GM12891 (cell line): ENCODE measurements at regions not wholly inside any gene's neighbourhood (a gene's known extent, or its start where the extent isn't known, plus 50 kb on each side); places are given as distances from the start of the nearest gene placed in this dataset.

ENCODE experiments used
- DNase-seq: peaks from one replicate; pipeline ENCODE4 v3.0.0; 2011; ENCODE audit warnings: low spot score; ENCODE audit not compliant: insufficient read length
- FAIRE-seq: peaks from 2 replicates; lab custom pipeline; 2011; peaks lifted over from hg19 to GRCh38; lab: Jason Lieb, UNC
- PAX5 ChIP-seq: IDR thresholded peaks from 2 replicates; pipeline ENCODE4 v1.6.1; 2011; ENCODE audit warnings: low read length, moderate library complexity, mild to moderate bottlenecking; ENCODE audit not compliant: insufficient read depth, severe bottlenecking
- POLR2A ChIP-seq: IDR thresholded peaks from 2 replicates; pipeline ENCODE4 v1.6.1; 2011; ENCODE audit warnings: low read depth, low read length, control low read depth
- POLR2AphosphoS5 ChIP-seq: IDR thresholded peaks from 2 replicates; pipeline ENCODE4 v1.6.1; 2011; ENCODE audit warnings: low read depth, low read length, control low read depth
- POU2F2 ChIP-seq: IDR thresholded peaks from 2 replicates; pipeline ENCODE4 v1.6.1; 2011; ENCODE audit warnings: low read depth, mild to moderate bottlenecking, control low read depth, low read length, moderate library complexity
- SPI1 ChIP-seq: IDR thresholded peaks from 2 replicates; pipeline ENCODE4 v1.6.1; 2011; ENCODE audit warnings: low read depth, low read length, control low read depth
- TAF1 ChIP-seq: IDR thresholded peaks from 2 replicates; pipeline ENCODE4 v1.6.1; 2011; ENCODE audit warnings: low read depth, low read length, control low read depth

DNA sequence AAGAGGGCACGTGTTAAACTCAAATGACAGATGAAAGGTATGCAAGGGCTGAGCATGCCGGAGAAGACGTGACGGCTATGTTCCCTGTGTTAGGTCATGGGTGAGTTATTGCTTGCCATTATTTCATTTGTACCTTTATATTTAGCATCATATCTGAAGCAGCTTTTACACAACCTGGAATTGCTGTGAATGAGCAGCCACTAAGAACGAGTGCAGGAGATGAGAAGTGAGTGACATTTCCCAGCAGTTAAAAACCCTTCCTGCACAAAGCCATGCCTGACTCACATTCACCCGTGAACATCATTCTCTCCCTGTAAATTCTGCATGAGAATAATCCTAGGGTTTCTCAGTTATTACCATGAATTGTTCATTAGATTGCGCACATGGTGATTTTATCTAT is 433.2 kb upstream of the ZFP42 start:
- DNase-seq: no peak
- FAIRE-seq: no peak
- TF ChIP-seq SPI1 (no peak), POLR2A (no peak), TAF1 (no peak), POLR2AphosphoS5 (no peak), PAX5 (no peak), POU2F2 (no peak)

DNA sequence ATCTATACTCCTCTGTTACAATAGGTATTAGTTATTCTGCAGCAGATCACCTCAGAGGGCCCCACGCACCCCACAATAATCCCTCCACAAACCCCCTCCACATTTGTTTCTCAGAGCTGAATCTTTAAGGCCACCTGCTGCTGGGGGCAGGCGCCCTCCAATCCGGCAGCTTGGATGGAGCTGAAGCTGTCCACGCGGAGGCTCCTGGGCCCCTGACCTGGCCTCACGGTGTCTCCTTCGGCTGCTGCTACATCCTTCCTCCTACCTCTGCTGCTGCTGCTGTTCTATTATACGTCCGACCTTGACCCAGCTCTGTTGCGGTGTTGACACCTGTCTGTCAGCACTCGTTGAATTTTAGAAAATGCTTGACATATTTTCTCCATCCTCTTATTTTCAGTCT is 430.2 kb upstream of the ZFP42 start:
- FAIRE-seq: no peak
- no peak for TF ChIP-seq SPI1
- DNase-seq: no peak

DNA sequence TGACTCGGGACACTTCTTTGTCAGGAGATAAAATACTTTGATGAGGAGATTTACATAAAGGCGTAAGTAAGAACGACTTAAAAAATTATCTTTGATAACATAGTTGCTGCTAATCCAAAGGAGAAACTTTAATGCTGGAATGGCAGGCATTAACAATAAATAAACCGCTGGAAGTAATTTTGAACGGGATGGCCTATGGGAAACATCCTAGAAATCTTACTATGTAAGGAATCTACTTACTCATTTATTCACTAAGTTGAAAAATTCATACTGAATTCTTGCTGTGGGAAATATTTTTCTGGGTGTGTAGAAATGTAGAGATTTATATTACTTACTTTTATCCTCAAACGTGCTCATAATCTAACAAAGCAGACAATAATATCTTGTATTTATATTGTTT is 425.7 kb upstream of the ZFP42 start:
- FAIRE-seq (no peak), DNase-seq (no peak)
- no peak for TF ChIP-seq POLR2A
- TF ChIP-seq SPI1: no peak
- no peak for TF ChIP-seq POLR2AphosphoS5
- no peak for TF ChIP-seq POU2F2
- no peak for TF ChIP-seq PAX5
- no peak for TF ChIP-seq TAF1

DNA sequence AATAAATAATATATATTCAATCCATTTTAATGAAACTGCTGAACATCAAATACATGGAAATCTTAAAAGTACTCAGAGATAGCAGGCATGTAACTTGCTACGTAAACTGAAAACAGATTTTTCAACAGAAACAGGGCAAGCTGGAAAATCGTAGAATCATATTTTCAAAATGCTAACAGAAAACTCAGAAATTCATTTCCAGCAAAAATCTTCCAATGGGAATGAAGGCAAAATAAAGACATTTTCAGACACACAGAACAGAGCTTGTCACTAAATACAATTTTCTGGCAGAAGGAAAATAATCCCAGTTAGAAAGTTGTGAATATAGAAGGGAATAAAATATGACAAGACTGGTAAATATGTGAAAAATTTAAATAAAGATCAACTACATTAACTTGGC is 419.9 kb upstream of the ZFP42 start:
- FAIRE-seq: no peak
- no peak for TF ChIP-seq TAF1
- TF ChIP-seq POLR2AphosphoS5: no peak
- no peak for TF ChIP-seq POLR2A
- no peak for DNase-seq

DNA sequence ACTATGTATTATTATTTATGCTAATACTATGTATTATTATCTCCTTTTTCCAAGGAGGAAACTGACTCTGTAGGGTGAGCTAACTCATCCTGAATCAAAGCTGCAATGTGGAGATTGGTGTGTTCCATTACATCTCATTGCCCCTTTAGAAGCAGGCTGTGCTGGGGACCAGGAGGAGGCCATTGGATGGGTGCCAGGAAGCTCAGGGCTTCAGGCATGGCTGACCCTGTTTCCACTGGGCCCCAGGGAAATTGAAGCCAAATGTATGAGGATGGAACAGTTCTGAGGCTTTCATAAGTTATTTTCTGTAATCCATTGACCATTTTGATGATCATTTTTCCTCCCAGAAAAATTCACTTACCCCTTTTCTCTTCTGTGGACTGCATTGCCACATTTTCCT is 418.8 kb upstream of the ZFP42 start:
- no peak for FAIRE-seq
- DNase-seq: no peak

DNA sequence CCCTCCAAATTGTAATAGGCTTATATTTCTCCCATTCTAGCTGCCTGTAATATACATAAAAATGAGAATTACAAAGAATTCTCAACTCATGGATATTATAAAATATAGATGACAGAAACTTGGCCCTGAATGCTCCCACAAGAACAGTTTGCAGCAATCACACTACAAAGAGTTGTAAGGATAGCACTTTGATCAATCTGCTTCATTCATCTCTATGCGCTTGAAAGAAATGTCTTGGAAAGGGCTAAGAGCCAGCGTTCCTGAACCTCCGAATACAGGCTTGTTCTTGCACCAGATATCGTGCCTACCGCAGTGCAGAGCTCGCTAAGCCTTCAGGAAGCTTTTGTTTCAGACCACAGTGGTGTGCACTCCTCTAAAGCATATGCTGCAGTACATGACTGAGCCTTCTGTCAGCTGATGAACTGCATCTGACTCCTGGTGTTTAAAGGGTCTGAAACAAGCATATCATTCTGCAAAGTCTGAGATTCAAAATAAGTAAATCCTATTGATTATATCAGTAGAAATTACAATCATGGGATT is 417.6 kb upstream of the ZFP42 start:
- no peak for TF ChIP-seq POLR2A
- DNase-seq: no peak
- no peak for FAIRE-seq

More for the DNA sequence above, 418.8 kb upstream of the ZFP42 start:
- TF ChIP-seq POLR2A (no peak), TAF1 (no peak), POU2F2 (no peak), PAX5 (no peak), POLR2AphosphoS5 (no peak), SPI1 (no peak)

DNA sequence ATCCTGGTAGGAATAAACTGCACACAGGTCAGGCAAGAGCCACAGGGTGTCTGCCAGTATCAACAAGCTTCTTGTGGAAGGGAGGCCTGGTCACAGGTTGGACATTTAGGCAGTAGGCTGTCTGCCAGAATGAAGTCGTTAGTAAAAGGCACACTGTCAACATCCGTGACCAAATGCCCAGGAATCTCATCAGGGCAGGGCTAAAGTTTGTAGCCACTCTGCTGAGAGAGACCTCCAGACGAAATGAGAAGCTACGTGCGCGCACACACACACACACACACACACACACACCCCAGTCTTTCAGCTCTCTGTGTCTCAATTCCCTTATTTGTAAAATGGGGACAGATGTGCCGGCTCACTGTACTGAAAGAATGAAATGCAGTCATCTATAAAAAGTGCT is 408.7 kb upstream of the ZFP42 start:
- DNase-seq (no peak), FAIRE-seq (no peak)
- TF ChIP-seq POLR2A (no peak), SPI1 (no peak), POLR2AphosphoS5 (no peak)

DNA sequence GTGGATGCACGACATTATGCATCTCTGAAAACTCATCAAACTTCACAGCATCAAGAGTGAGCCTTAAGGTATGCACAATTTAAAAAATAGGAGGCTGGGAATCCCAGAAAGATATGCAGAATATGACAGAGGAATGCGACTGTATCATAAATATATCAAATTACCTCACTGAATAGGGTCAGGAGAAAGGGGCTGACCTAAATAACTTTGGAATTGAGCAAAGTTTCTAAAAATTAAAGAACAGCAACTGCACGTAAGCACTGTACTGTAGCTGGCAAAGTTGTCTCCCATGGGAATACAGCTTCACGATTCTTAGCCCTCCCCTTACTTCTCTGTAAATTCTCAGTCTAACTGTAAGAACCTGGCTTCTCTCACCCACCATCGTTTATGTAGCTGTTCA is 397.4 kb upstream of the ZFP42 start:
- TF ChIP-seq TAF1 (no peak), POLR2A (no peak), POLR2AphosphoS5 (no peak), POU2F2 (no peak)

DNA sequence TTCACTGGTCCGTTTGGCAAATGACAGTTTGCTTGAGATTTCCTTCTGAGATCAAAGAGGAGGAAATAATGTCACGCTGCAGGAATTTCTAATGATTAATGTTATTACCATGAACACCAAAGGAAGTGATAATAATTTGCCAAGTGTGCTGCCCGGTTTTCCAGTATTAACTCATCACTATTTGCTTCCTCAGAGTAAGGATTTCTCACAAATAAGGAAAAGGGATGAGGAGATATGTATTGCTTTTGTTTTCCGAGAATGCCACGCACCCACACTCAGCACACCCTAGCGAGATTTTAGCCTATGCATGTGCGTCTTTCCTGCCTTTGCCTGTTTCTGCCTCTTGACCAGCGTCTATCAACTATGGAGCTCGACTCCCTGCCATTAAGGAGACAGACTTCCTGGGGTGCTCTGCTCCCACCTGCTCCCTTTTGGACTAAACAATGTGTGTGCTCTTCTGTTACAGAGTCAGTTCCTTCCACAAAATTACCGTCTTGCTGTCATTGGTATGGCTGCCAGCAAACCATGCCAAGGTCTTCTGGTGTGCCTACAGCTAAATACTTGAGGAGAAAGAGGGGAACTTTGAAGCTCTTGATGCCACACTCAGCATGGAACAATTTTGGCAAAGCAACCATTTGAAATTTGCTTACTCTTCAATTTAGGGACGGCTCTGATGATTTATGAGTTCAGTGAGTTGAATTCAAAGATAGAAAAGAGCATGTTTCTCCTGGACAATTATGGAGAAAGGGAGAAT is 393.1 kb upstream of the ZFP42 start:
- FAIRE-seq (no peak), DNase-seq (no peak)
- TF ChIP-seq POU2F2: no peak
- TF ChIP-seq PAX5: no peak
- no peak for TF ChIP-seq TAF1
- no peak for TF ChIP-seq POLR2A
- TF ChIP-seq SPI1: no peak
- no peak for TF ChIP-seq POLR2AphosphoS5

More for the DNA sequence above, 397.4 kb upstream of the ZFP42 start:
- FAIRE-seq (no peak), DNase-seq (no peak)

DNA sequence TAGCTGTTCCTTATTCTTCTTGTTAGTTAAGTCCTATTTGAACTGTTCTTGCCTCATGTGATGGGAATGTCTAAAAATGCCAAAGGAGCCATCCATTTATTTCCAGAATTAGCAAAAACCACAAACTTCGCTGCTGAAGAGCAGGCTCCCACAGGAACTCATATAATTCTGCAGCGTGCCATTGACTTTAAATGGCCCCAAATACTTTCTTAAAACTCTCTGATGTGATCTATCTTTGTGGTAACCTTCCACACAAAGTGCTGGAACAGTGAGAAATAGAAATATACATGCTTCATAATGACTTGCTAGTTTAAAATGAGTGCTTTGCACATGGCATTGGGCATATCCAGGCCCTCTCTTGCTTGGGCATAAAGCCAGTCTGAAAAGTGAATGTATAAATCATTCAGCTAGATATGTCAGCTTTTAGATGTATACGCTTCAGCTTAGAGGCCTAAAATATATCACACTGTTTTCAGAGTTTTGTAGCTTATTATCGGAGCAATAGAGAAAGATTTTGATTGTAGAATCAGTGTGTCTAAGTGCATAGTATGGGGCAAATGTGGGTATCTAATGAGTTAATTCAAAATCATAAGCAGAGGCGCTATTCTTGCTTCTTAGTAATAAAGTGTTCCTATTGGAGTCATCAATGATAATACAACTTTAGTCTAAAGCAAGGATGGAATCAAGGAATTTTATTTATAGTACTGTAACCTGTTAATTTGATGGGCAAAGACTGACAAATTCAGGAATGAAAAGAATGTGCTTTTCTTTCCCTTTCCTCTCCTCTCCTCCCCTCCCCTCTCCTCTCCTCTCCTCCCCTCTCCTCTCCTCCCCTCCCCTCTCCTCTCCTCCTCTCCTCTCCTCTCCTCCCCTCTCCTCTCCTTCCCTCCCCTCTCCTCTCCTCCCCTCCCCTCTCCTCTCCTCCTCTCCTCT is 392.2 kb upstream of the ZFP42 start:
- FAIRE-seq: no peak
- TF ChIP-seq SPI1 (no peak), POLR2AphosphoS5 (no peak), PAX5 (no peak), POU2F2 (no peak), TAF1 (no peak), POLR2A (no peak)
- no peak for DNase-seq
